HFFc6 (cell line): ENCODE measurements at regions not wholly inside any gene's neighbourhood (a gene's known extent, or its start where the extent isn't known, plus 50 kb on each side); places are given as distances from the start of the nearest gene placed in this dataset.

ENCODE experiments used
- DNase-seq: peaks from one replicate; pipeline ENCODE4 v3.0.0-alpha.2; 2018
- H3K27ac Mint-ChIP-seq: 2 replicates; pipeline ENCODE4 v1.8.0; 2020; ENCODE audit warnings: mild to moderate bottlenecking, mixed read lengths
- H3K27me3 Mint-ChIP-seq: 2 replicates; pipeline ENCODE4 v1.8.0; 2021; ENCODE audit warnings: mild to moderate bottlenecking, moderate library complexity, mixed read lengths; ENCODE audit not compliant: insufficient read depth
- H3K36me3 Mint-ChIP-seq: 2 replicates; pipeline ENCODE4 v1.8.0; 2021; ENCODE audit warnings: low read depth, mixed read lengths
- H3K4me1 Mint-ChIP-seq: 2 replicates; pipeline ENCODE4 v1.8.0; 2020; ENCODE audit warnings: low read depth, mixed read lengths
- H3K4me3 Mint-ChIP-seq: 2 replicates; pipeline ENCODE4 v1.8.0; 2020; ENCODE audit warnings: mild to moderate bottlenecking, moderate library complexity, mixed read lengths
- H3K9me3 Mint-ChIP-seq: 2 replicates; pipeline ENCODE4 v1.8.0; 2020; ENCODE audit warnings: mild to moderate bottlenecking, mixed read lengths
- CTCF ChIP-seq: fragments of 200-600 bp; sonication (generic); IDR thresholded peaks from 2 replicates; pipeline ENCODE4 v1.5.0; 2021; ENCODE audit warnings: antibody characterized with exemption, mild to moderate bottlenecking

GRCh38 chr1:188958461-188959115 is 1519.1 kb downstream of the BRINP3 start:
- peaks cover 1% of the 10 kb centered on the region; the same call in 1 of the 2 replicates for H3K27me3 Mint-ChIP-seq
- no peak for DNase-seq
- H3K4me1 Mint-ChIP-seq, result no peaks in the 10 kb centered on the region
- peaks cover 5% of the 10 kb centered on the region; the same call in 1 of the 2 replicates for H3K36me3 Mint-ChIP-seq
- no peak overlapping the region for H3K27ac Mint-ChIP-seq
- no peak overlapping the region for H3K4me3 Mint-ChIP-seq
- TF ChIP-seq CTCF, result no peak
- peaks cover 48% of the 10 kb centered on the region for H3K9me3 Mint-ChIP-seq

GRCh38 chr1:188986745-188987417 is 1490.8 kb downstream of the BRINP3 start:
- Mint-ChIP-seq H3K27me3 (no peaks in the 10 kb centered on the region), H3K36me3 (no peaks in the 10 kb centered on the region; the same call in 1 of the 2 replicates), H3K9me3 (peaks cover 54% of the 10 kb centered on the region), H3K27ac (no peak overlapping the region), H3K4me3 (no peak overlapping the region), H3K4me1 (no peaks in the 10 kb centered on the region)
- no peak for DNase-seq
- TF ChIP-seq CTCF, result no peak

- H3K9me3 Mint-ChIP-seq, result peaks cover 47% of the 10 kb centered on the region
- H3K4me1 Mint-ChIP-seq, result no peaks in the 10 kb centered on the region
- DNase-seq, result no peak
- no peak overlapping the region for H3K27ac Mint-ChIP-seq
- no peak for TF ChIP-seq CTCF
- H3K36me3 Mint-ChIP-seq, result no peaks in the 10 kb centered on the region; the same call in 1 of the 2 replicates
- H3K4me3 Mint-ChIP-seq, result no peak overlapping the region
- H3K27me3 Mint-ChIP-seq, result no peaks in the 10 kb centered on the region
These were observed 1489.1 kb downstream of the BRINP3 start for GRCh38 chr1:188988589-188988988.

GRCh38 chr1:188991221-188991930 is 1486.3 kb downstream of the BRINP3 start:
- Mint-ChIP-seq H3K4me3 (no peak overlapping the region), H3K36me3 (no peaks in the 10 kb centered on the region), H3K27me3 (no peaks in the 10 kb centered on the region), H3K27ac (no peak overlapping the region), H3K4me1 (no peaks in the 10 kb centered on the region), H3K9me3 (peaks cover 31% of the 10 kb centered on the region)
- TF ChIP-seq CTCF, result no peak
- DNase-seq, result no peak

- no peaks in the 10 kb centered on the region for H3K4me1 Mint-ChIP-seq
These were observed 1469.8 kb downstream of the BRINP3 start for GRCh38 chr1:189007824-189008223.

More at GRCh38 chr1:189007824-189008223, 1469.8 kb downstream of the BRINP3 start:
- Mint-ChIP-seq H3K4me3 (no peak overlapping the region), H3K27ac (no peak overlapping the region), H3K9me3 (peaks cover 6% of the 10 kb centered on the region), H3K36me3 (no peaks in the 10 kb centered on the region), H3K27me3 (no peaks in the 10 kb centered on the region; the same call in 1 of the 2 replicates)
- DNase-seq, result no peak
- TF ChIP-seq CTCF, result no peak
